Mammary epithelial cell (primary cell): ENCODE measurements at regions not wholly inside any gene's neighbourhood (a gene's known extent, or its start where the extent isn't known, plus 50 kb on each side); places are given as distances from the start of the nearest gene placed in this dataset.

Source experiments
- CTCF ChIP-seq, 2 donors: IDR thresholded peaks in 1 of 2; conservative IDR thresholded peaks in 1 of 2; 2 replicates each; pipeline ENCODE4 v1.5.1; 2011 to 2012; ENCODE audit warnings: inconsistent platforms in 2 of 2, low read length in 2 of 2, mild to moderate bottlenecking in 2 of 2, control low read depth in 1 of 2, low read depth in 1 of 2; ENCODE audit not compliant: insufficient read depth in 1 of 2; ENCODE audit errors: extremely low read depth in 1 of 2
- EZH2 ChIP-seq: IDR thresholded peaks from 2 replicates; pipeline ENCODE4 v1.6.1; 2012; ENCODE audit warnings: low read length, inconsistent platforms, borderline replicate concordance

- TF ChIP-seq CTCF (conservative IDR thresholded peaks at IDR 0.05 in 1 of 2, IDR thresholded peaks at IDR 0.05 in 1 of 2; ENCODE audit: extremely low read depth in 1 of 2, insufficient read depth in 1 of 2, low read depth in 1 of 2, low read length in 2 of 2) (no peak), EZH2 (no peak)
Measured at GRCh38 chrX:40449396-40449795, 131.4 kb upstream of the ATP6AP2 start.
